ENCODE measurements at regions not wholly inside any gene's neighbourhood (a gene's known extent, or its start where the extent isn't known, plus 50 kb on each side); places are given as distances from the start of the nearest gene placed in this dataset.

GRCh38 chr7:106523482-106523881, 137.5 kb downstream of the CCDC71L start:
- no peak for TF ChIP-seq CTCF (conservative IDR thresholded peaks at IDR 0.05)

DNA sequence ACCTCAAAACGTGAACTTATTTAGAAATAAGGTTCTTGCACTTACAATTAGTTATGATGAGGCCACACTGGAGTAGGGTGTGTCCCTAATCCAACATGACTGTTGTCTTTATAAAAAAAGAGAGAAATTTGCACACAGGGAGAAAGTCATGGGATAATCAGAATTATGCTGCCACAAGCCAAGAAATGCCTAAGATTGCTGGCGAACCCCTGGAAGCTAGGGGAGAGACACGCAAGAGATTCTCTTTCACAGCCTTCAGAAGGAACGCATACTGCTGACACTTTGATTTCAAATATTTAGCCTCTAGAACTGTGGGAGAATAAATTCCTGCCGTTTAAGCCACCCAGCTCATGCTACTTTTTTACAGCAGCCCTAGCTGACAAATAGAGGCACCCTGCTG, 138.3 kb downstream of the CCDC71L start:
- TF ChIP-seq CTCF (conservative IDR thresholded peaks at IDR 0.05), result no peak
- no peak overlapping the region for H3K27ac ChIP-seq

More at GRCh38 chr7:106523482-106523881, 137.5 kb downstream of the CCDC71L start:
- H3K27ac ChIP-seq, result no peak overlapping the region

- no peak for TF ChIP-seq CTCF (conservative IDR thresholded peaks at IDR 0.05)
- H3K27ac ChIP-seq, result no peak overlapping the region
Measured at GRCh38 chr7:106521541-106521940, 139.4 kb downstream of the CCDC71L start.

DNA sequence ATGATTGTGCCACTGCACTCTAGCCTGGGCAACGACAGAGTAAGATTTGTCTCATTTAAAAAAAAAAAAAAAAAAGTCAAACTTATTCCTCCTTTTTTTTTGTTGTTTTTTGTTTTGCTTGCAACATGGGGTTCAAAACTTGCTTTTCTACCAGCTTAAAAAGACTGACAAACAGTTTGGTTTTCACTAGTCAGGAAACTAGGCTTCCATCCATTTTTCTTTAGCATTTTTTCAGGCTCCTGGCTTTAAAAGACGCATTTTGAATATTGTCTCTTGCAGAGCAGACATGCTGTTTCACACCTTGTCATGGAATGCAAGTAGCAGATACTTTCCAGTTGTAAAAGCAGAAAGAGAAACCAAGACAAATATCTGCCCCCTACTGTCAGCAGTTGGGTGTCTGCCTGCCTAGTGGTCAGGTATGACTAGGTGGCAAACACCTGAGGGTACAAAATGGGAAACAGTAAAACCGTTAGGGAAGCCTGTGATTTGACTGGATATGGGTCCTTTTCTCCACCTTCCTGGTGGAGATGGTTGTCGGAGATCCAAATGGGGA, 139.9 kb downstream of the CCDC71L start:
- TF ChIP-seq CTCF (conservative IDR thresholded peaks at IDR 0.05), result no peak
- no peak overlapping the region for H3K27ac ChIP-seq

DNA sequence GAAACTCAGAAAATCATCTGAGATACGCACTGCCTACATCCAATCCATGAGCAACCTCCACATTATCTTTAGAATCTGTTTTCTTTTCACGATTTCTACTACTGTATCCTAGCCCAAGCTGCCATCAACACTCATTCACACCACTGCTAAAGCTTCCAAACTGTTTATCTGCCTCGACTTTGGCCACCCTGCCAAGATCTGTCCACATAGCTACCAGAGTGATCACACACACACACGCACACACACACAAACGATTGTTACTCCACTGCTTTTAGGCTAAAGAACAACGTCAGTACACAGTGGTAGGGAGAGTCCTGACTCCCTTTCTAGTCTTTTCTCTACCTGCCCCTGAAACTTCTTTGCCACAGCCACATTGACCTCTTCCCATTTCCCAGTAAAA, 142.0 kb downstream of the CCDC71L start:
- no peak for TF ChIP-seq CTCF (conservative IDR thresholded peaks at IDR 0.05)
- no peak overlapping the region for H3K27ac ChIP-seq

GRCh38 chr7:106518239-106518638, 142.7 kb downstream of the CCDC71L start:
- H3K27ac ChIP-seq, result no peak overlapping the region
- TF ChIP-seq CTCF (conservative IDR thresholded peaks at IDR 0.05), result no peak

DNA sequence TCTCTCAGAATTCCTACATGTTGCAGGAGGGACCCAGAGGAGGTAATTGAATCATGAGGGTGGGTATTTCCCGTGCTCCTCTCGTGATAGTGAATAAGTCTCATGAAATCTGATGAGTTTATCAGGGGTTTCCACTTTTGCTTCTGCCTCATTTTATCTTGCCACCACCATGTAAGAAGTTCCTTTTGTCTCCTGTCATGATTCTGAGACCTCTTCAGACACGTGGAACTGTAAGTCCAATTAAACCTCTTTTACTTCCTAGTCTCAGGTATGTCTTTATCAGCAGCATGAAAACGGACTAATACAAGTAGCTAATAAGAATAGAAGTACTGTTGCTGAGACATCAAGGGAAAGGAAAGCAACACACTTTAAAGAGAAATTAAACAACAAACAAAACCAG, 143.4 kb downstream of the CCDC71L start:
- TF ChIP-seq CTCF (conservative IDR thresholded peaks at IDR 0.05), result no peak
- no peak overlapping the region for H3K27ac ChIP-seq
